ENCODE measurements at regions not wholly inside any gene's neighbourhood (a gene's known extent, or its start where the extent isn't known, plus 50 kb on each side); places are given as distances from the start of the nearest gene placed in this dataset.

DNA sequence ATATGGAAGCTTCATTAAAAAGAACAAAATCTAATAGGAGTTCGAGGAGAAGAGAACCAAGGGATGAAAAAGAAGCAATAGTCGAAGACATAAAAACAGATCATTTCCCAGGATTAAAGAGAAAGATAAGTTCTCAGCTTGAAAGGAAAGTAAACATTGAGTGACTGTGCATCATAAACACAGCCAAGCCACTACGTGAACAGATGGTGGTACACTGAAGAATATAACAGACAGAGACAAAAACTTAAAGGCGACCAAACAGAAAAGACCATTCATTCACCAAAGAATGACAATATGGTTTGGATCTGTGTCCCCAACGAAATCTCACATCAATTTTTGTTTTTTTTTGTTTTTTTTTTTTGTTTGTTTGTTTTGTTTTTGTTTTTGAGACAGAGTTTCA is 210.8 kb upstream of the LINGO1 start:
- Histone ChIP-seq H3F3A (ENCODE audit: insufficient read depth, low read length, poor library complexity, severe bottlenecking) (no peaks in the 10 kb centered on the region), H3K9ac (ENCODE audit: low read length) (no peak overlapping the region), H3K4me3 (ENCODE audit: low read length) (no peak overlapping the region), H3K4me2 (ENCODE audit: low read length) (no peak overlapping the region), H3K27ac (ENCODE audit: low read length) (no peak overlapping the region), H2AFZ (ENCODE audit: low read depth, low read length) (no peak overlapping the region), H4K20me1 (ENCODE audit: insufficient read depth) (no peaks in the 10 kb centered on the region), H3K9me3 (ENCODE audit: low read length) (no peaks in the 10 kb centered on the region), H3K36me3 (ENCODE audit: insufficient read depth, low read length) (no peaks in the 10 kb centered on the region), H3K9me2 (ENCODE audit: insufficient read depth, low read length) (no peaks in the 10 kb centered on the region), H3K27me3 (ENCODE audit: insufficient read depth, low read depth, low read length) (no peaks in the 10 kb centered on the region), H3K79me2 (replicated peaks; ENCODE audit: insufficient read depth, low read length) (no peaks in the 10 kb centered on the region)
- no peak for TF ChIP-seq EZH2 (IDR thresholded peaks at IDR 0.05; ENCODE audit: borderline replicate concordance, insufficient read depth, low read length, poor library complexity, severe bottlenecking)
- TF ChIP-seq SMC3 (conservative IDR thresholded peaks at IDR 0.05; ENCODE audit: poor library complexity) = no peak
- TF ChIP-seq, protein P1, sequence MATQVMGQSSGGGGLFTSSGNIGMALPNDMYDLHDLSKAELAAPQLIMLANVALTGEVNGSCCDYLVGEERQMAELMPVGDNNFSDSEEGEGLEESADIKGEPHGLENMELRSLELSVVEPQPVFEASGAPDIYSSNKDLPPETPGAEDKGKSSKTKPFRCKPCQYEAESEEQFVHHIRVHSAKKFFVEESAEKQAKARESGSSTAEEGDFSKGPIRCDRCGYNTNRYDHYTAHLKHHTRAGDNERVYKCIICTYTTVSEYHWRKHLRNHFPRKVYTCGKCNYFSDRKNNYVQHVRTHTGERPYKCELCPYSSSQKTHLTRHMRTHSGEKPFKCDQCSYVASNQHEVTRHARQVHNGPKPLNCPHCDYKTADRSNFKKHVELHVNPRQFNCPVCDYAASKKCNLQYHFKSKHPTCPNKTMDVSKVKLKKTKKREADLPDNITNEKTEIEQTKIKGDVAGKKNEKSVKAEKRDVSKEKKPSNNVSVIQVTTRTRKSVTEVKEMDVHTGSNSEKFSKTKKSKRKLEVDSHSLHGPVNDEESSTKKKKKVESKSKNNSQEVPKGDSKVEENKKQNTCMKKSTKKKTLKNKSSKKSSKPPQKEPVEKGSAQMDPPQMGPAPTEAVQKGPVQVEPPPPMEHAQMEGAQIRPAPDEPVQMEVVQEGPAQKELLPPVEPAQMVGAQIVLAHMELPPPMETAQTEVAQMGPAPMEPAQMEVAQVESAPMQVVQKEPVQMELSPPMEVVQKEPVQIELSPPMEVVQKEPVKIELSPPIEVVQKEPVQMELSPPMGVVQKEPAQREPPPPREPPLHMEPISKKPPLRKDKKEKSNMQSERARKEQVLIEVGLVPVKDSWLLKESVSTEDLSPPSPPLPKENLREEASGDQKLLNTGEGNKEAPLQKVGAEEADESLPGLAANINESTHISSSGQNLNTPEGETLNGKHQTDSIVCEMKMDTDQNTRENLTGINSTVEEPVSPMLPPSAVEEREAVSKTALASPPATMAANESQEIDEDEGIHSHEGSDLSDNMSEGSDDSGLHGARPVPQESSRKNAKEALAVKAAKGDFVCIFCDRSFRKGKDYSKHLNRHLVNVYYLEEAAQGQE (IDR thresholded peaks at IDR 0.05; ENCODE audit: borderline replicate concordance) = no peak
- no peak for TF ChIP-seq MXI1 (conservative IDR thresholded peaks at IDR 0.05; ENCODE audit: poor library complexity, severe bottlenecking)
- TF ChIP-seq, protein P2, sequence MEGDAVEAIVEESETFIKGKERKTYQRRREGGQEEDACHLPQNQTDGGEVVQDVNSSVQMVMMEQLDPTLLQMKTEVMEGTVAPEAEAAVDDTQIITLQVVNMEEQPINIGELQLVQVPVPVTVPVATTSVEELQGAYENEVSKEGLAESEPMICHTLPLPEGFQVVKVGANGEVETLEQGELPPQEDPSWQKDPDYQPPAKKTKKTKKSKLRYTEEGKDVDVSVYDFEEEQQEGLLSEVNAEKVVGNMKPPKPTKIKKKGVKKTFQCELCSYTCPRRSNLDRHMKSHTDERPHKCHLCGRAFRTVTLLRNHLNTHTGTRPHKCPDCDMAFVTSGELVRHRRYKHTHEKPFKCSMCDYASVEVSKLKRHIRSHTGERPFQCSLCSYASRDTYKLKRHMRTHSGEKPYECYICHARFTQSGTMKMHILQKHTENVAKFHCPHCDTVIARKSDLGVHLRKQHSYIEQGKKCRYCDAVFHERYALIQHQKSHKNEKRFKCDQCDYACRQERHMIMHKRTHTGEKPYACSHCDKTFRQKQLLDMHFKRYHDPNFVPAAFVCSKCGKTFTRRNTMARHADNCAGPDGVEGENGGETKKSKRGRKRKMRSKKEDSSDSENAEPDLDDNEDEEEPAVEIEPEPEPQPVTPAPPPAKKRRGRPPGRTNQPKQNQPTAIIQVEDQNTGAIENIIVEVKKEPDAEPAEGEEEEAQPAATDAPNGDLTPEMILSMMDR (IDR thresholded peaks at IDR 0.05; ENCODE audit: poor library complexity, severe bottlenecking) = no peak
- TF ChIP-seq POLR2AphosphoS5 (IDR thresholded peaks at IDR 0.05) = no peak
- TF ChIP-seq EP300 (conservative IDR thresholded peaks at IDR 0.05; ENCODE audit: poor library complexity, severe bottlenecking) = no peak
- no peak for TF ChIP-seq TAF1 (IDR thresholded peaks at IDR 0.05; ENCODE audit: low read depth)
- TF ChIP-seq RAD21 (conservative IDR thresholded peaks at IDR 0.05) = no peak

DNA sequence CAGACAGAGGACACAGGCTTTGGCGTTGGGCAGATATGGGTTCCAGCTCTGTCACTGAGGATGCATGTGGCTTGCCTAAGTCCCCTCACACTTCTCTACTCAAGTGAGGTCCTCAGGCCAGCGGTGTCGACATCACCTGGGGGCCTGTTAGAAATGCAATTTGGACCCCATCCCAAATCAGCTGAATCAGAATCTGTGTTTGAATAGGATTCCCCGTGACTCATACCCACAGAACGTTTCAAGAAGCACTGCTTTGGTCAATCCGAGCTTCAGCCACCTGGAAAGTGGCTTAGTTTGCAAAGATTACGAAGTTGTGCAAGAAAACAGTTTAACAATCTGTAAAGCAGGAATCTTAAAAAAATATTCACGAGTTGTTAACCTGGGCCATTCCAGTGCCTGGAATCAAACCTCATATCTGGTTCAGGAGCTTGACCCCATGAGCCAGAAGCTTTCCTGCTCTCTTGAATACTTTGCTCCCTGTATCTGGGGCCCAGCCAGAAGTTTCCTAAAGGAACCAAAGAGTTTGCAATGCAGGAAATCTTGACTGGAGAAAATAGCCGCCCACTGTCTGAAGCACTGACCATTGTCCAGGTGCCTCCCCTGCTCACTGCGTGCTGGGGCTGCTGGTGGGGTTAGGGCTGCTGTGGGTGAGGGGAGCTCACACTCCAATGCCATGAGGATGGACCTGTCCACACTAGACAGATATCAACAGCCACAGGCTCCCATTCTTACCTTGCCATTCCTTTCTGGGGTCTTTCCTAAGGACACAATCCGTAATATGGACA is 208.5 kb upstream of the LINGO1 start:
- no peak overlapping the region for H3K4me2 ChIP-seq (ENCODE audit: low read length)
- H3F3A ChIP-seq (ENCODE audit: insufficient read depth, low read length, poor library complexity, severe bottlenecking) = no peaks in the 10 kb centered on the region
- TF ChIP-seq EP300 (conservative IDR thresholded peaks at IDR 0.05; ENCODE audit: poor library complexity, severe bottlenecking) (no peak), EZH2 (IDR thresholded peaks at IDR 0.05; ENCODE audit: borderline replicate concordance, insufficient read depth, low read length, poor library complexity, severe bottlenecking) (no peak)
- no peaks in the 10 kb centered on the region for H3K9me3 ChIP-seq (ENCODE audit: low read length)
- H3K9me2 ChIP-seq (ENCODE audit: insufficient read depth, low read length) = no peaks in the 10 kb centered on the region
- H3K4me3 ChIP-seq (ENCODE audit: low read length) = no peak overlapping the region
- no peak overlapping the region for H3K27ac ChIP-seq (ENCODE audit: low read length)
- no peaks in the 10 kb centered on the region for H3K79me2 ChIP-seq (replicated peaks; ENCODE audit: insufficient read depth, low read length)
- H3K9ac ChIP-seq (ENCODE audit: low read length) = no peak overlapping the region
- no peaks in the 10 kb centered on the region for H4K20me1 ChIP-seq (ENCODE audit: insufficient read depth)
- H3K36me3 ChIP-seq (ENCODE audit: insufficient read depth, low read length) = no peaks in the 10 kb centered on the region
- no peak overlapping the region for H2AFZ ChIP-seq (ENCODE audit: low read depth, low read length)
- no peaks in the 10 kb centered on the region for H3K27me3 ChIP-seq (ENCODE audit: insufficient read depth, low read depth, low read length)

Measured in neural cell (in vitro differentiated cells).